Tibial nerve (tissue), 4 donors: ENCODE measurements at regions not wholly inside any gene's neighbourhood (a gene's known extent, or its start where the extent isn't known, plus 50 kb on each side); places are given as distances from the start of the nearest gene placed in this dataset.

ENCODE experiments used
- DNase-seq, 2 donors: peaks; one replicate each; pipeline ENCODE4 v3.0.0-alpha.2; 2019; ENCODE audit warnings: low spot score in 2 of 2
- H3K27ac ChIP-seq, 4 donors: fragments of 200-600 bp; sonication (generic) in 3 of 4; one replicate each; pipeline ENCODE4 v1.5.1; 2017 to 2019; ENCODE audit warnings: mild to moderate bottlenecking in 1 of 4
- H3K27me3 ChIP-seq, 2 donors: fragments of 200-600 bp; sonication (generic) in 1 of 2; one replicate each; pipeline versions ENCODE4 v1.5.1 to v1.6.0; 2017 to 2019
- H3K36me3 ChIP-seq, 3 donors: fragments of 200-600 bp; sonication (generic); one replicate each; pipeline ENCODE4 v1.5.1; 2018 to 2019
- H3K4me1 ChIP-seq, 4 donors: fragments of 200-600 bp; sonication (generic) in 3 of 4; one replicate each; pipeline ENCODE4 v1.5.1; 2017 to 2019
- H3K4me3 ChIP-seq, 4 donors: fragments of 200-600 bp; sonication (generic) in 3 of 4; one replicate each; pipeline ENCODE4 v1.5.1; 2017 to 2019; ENCODE audit warnings: mild to moderate bottlenecking in 1 of 4, moderate library complexity in 1 of 4
- H3K9me3 ChIP-seq, 4 donors: fragments of 200-600 bp; sonication (generic) in 3 of 4; one replicate each; pipeline ENCODE4 v1.5.1; 2017 to 2019
- CTCF ChIP-seq, 5 experiments: fragments of 200-600 bp in 3 of 5; fragments of 450-650 bp in 2 of 5; sonication (generic) in 3 of 5; IDR thresholded peaks; one replicate each; pipeline ENCODE4 v1.5.1; 2016 to 2019; ENCODE audit warnings: antibody characterized with exemption in 5 of 5, mild to moderate bottlenecking in 3 of 5, moderate library complexity in 2 of 5
- EP300 ChIP-seq, 2 donors: sonication (generic); formaldehyde crosslinking; IDR thresholded peaks; one replicate each; pipeline ENCODE4 v1.6.1; 2017; ENCODE audit warnings: antibody characterized with exemption in 2 of 2, mild to moderate bottlenecking in 1 of 2
- POLR2A ChIP-seq, 2 donors: fragments of 450-650 bp; IDR thresholded peaks; one replicate each; pipeline ENCODE4 v1.6.1; 2017; ENCODE audit warnings: antibody characterized with exemption in 2 of 2, mild to moderate bottlenecking in 2 of 2, moderate library complexity in 2 of 2
- WGBS, 2 donors: methylation state at CpG; one replicate each; pipeline ENCODE4 v1.1.5; 2018; 5-methylcytosine and 5-hydroxymethylcytosine counted together

GRCh38 chr2:11030909-11031308 is 119.2 kb downstream of the KCNF1 start:
- WGBS, 2 donors, result 66 to 69% methylated on average over 4 of the region's 4 CpGs
- no peak overlapping the region for H3K4me3 ChIP-seq
- DNase-seq, result no peak
- no peaks in the 10 kb centered on the region for H3K4me1 ChIP-seq
- H3K36me3 ChIP-seq, result no peaks in the 10 kb centered on the region
- H3K27ac ChIP-seq, result no peak overlapping the region
- no peaks in the 10 kb centered on the region for H3K27me3 ChIP-seq
- TF ChIP-seq CTCF (IDR thresholded peaks at IDR 0.05) (no peak), EP300 (IDR thresholded peaks at IDR 0.05) (no peak), POLR2A (IDR thresholded peaks at IDR 0.05) (no peak)
- peaks cover 0 to 20% (median 3%) of the 10 kb centered on the region in 4 donors for H3K9me3 ChIP-seq

DNA sequence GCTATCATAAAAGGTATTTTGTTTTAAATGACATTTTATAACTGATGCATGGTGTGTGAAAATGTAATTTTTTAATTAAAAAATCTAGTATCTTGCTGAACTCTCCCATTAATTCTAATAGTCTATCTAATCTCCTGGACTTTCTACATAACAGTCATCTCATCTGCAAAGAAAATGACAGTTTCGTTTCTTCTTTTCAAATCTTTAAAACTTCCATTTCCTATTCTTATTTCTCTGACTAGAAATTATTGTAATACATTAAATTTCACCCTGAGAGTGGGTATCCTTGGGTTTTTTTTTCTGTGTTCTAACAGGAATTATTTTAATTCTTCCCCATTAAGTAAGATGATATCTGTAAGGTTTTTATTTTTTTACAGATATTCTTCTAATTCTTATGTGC is 120.1 kb downstream of the KCNF1 start:
- H3K27ac ChIP-seq, result no peak overlapping the region
- no peaks in the 10 kb centered on the region for H3K4me1 ChIP-seq
- H3K4me3 ChIP-seq, result no peak overlapping the region
- no peak for DNase-seq
- TF ChIP-seq CTCF (IDR thresholded peaks at IDR 0.05) (no peak), EP300 (IDR thresholded peaks at IDR 0.05) (no peak), POLR2A (IDR thresholded peaks at IDR 0.05) (no peak)
- H3K36me3 ChIP-seq, result no peaks in the 10 kb centered on the region
- 64 to 70% methylated on average over 1 of the region's 1 CpG for WGBS, 2 donors
- no peaks in the 10 kb centered on the region for H3K27me3 ChIP-seq
- peaks cover 0 to 27% (median 4%) of the 10 kb centered on the region in 4 donors for H3K9me3 ChIP-seq

- 69 to 71% methylated on average over 2 of the region's 2 CpGs for WGBS, 2 donors
Observed at GRCh38 chr2:11032396-11032795, 120.7 kb downstream of the KCNF1 start.

GRCh38 chr2:11033114-11033513 is 121.4 kb downstream of the KCNF1 start:
- no peak for DNase-seq
- Histone ChIP-seq H3K27me3 (no peaks in the 10 kb centered on the region), H3K9me3 (peaks cover 0 to 38% (median 7%) of the 10 kb centered on the region in 4 donors), H3K4me3 (no peak overlapping the region), H3K36me3 (no peaks in the 10 kb centered on the region), H3K27ac (no peak overlapping the region), H3K4me1 (no peaks in the 10 kb centered on the region)
- WGBS, 2 donors, result 56 to 65% methylated on average over 1 of the region's 1 CpG
- no peak for TF ChIP-seq EP300 (IDR thresholded peaks at IDR 0.05)
- TF ChIP-seq POLR2A (IDR thresholded peaks at IDR 0.05), result no peak
- no peak for TF ChIP-seq CTCF (IDR thresholded peaks at IDR 0.05)

More at GRCh38 chr2:11032396-11032795, 120.7 kb downstream of the KCNF1 start:
- Histone ChIP-seq H3K9me3 (peaks cover 0 to 32% (median 6%) of the 10 kb centered on the region in 4 donors), H3K4me1 (no peaks in the 10 kb centered on the region), H3K27me3 (no peaks in the 10 kb centered on the region), H3K27ac (no peak overlapping the region), H3K4me3 (no peak overlapping the region), H3K36me3 (no peaks in the 10 kb centered on the region)
- DNase-seq, result no peak
- TF ChIP-seq CTCF (IDR thresholded peaks at IDR 0.05), result no peak
- TF ChIP-seq EP300 (IDR thresholded peaks at IDR 0.05), result no peak
- no peak for TF ChIP-seq POLR2A (IDR thresholded peaks at IDR 0.05)

DNA sequence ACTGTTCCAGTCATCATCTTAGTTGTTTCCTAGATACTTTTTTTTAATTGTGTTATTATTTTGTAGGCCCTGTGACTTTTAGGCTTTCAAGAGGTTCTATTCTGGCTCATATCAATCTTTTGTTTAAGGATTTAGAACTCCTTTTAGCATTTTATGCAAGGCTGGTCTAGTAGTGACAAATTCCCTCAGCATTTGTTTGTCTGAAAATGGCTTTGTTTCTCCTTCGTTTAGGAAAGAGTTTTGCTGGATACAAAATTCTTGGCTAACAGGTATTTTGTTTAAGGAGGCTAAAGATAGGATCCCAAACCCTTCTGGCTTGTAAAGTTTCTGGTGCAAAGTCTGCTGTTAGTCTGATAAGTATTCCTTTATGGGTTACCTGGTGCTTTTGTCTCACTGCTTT is 116.6 kb upstream of the SLC66A3 start:
- peaks cover 0 to 4% of the 10 kb centered on the region in 2 donors for H3K27me3 ChIP-seq

More for the DNA sequence above, 116.6 kb upstream of the SLC66A3 start:
- Histone ChIP-seq H3K9me3 (peaks cover 0 to 47% (median 9%) of the 10 kb centered on the region in 4 donors), H3K4me1 (no peaks in the 10 kb centered on the region), H3K4me3 (no peak overlapping the region), H3K27ac (no peak overlapping the region), H3K36me3 (no peaks in the 10 kb centered on the region)
- no peak for DNase-seq
- no peak for TF ChIP-seq EP300 (IDR thresholded peaks at IDR 0.05)
- no peak for TF ChIP-seq POLR2A (IDR thresholded peaks at IDR 0.05)
- no peak for TF ChIP-seq CTCF (IDR thresholded peaks at IDR 0.05)
- 80 to 89% methylated on average over 1 of the region's 1 CpG for WGBS, 2 donors
